GM21381 (cell line): ENCODE measurements at regions not wholly inside any gene's neighbourhood (a gene's known extent, or its start where the extent isn't known, plus 50 kb on each side); places are given as distances from the start of the nearest gene placed in this dataset.

Experiments
- ATAC-seq: cut with Tn5 transposase; IDR thresholded peaks from one replicate; pipeline ENCODE4 v1.9.1; 2021; ENCODE audit warnings: mild to moderate bottlenecking, moderate library complexity; ENCODE audit not compliant: unreplicated experiment

DNA sequence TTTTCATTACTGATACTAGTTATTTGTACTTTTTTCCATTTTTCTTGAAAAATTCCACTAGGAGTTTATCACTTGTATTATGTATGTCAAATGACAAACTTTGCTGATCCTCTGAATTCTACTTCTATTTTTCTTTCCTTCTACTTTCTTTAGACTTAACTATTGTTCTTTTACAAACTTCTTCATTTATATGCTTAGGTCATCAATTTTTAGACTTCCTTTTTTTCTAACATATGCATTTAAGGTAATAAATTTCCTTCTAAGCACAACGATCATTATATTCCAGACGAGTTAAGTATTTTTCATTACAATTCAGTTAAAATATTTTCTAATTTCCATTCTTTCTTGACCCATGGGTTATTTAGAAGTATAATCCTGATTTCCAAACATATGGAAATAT, 240.8 kb downstream of the NHLRC3 start:
- ATAC-seq, result no peak

DNA sequence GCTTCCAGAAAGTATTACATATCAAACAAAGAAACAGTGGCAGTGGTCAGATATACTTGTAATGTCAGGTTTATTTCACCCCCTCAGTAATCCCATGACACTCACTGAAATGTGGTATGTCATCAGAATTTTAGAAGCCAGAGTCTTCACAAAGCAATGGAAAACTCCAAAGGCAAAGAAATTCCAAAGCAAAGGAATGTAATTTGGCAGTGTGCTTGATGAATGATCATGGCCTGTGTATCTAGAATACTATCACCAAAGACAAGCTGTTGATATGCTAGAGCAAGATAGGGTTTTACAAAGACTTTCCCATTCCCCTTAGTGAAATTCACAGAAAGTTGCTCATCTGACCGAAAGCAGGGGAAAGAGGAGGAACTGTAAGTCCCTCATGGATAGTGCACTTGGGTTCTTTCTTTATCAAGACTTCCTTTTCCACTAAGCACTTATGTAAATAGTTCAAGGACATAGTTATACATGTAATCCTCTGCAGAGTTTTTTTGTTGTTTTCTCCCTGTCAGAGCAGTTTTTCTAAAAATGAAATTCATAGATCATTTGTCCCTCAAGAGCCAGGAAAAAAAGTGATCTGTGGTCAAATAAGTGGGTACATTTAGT, 243.4 kb downstream of the NHLRC3 start:
- ATAC-seq, result no peak

DNA sequence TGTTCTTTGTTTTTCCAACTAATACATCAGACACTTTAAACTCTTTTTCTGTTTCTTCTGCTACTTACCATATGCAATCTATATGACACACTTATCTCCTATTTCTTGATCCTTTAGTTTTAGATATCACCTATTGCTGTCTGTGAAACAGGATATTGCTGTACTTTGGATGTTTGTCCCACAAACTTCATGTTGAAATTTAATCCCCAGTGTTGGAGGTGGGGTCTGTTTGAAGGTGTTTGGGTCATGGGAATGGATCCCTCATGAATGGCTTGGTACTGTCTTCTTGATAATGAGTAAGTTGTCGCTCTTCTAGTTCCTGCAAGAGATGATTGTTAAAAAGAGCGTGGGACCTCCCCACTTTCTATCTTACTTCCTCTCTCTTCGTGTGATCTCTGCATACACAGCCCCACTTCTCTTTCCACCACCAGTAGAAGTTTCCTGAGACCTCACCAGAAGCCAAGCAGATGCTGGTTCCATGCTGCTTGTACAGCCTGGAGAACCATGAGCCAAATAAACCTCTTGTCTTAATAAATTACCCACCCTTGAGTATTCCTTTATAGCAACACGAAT, 244.2 kb downstream of the NHLRC3 start:
- peak; percentile 86 for ATAC-seq

DNA sequence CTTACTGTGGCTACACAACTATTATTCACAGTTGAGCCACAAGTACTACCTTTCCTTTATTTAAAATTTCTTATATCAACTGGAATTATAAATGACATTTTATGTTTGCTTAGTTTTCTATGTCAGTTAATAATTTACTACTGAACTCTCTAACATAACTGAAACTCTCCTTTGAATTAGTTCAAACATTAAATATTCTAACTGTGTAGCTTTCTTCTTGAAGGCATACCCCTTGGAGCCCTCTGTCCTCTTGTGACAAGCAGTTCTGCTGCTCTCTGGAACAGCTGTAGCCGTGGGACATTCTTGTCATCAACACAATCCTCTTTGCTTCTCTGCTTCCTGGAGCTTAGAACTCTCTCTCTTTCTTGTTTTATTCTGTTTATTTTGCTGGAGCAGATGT, 244.8 kb downstream of the NHLRC3 start:
- ATAC-seq, result peak; percentile 22

GRCh38 chr13:39284801-39285388, 246.6 kb downstream of the NHLRC3 start:
- ATAC-seq, result no peak
